B cell (primary cell): ENCODE measurements at regions not wholly inside any gene's neighbourhood (a gene's known extent, or its start where the extent isn't known, plus 50 kb on each side); places are given as distances from the start of the nearest gene placed in this dataset.

Experiments used
- ATAC-seq: fragments of 200-7000 bp; cut with Tn5 transposase; one replicate; pipeline ENCODE4 v1.10.0; 2021; ENCODE audit warnings: low read depth, mild to moderate bottlenecking, moderate number of reproducible peaks, moderate library complexity
- CTCF ChIA-PET: fragments of 350-600 bp; sonication (Branson Sonifier 250); formaldehyde crosslinking; loops from one replicate; lab custom pipeline; 2021; ENCODE audit warnings: antibody characterized with exemption, inconsistent platforms; lab: Charles Lee
- POLR2A ChIA-PET: fragments of 350-600 bp; sonication (Branson Sonifier 250); formaldehyde crosslinking; loops from one replicate; lab custom pipeline; 2021; ENCODE audit warnings: antibody characterized with exemption; lab: Charles Lee
- DNase-seq: peaks from one replicate; pipeline ENCODE4 v3.0.0; 2013
- H2AFZ ChIP-seq: 2 replicates; pipeline ENCODE4 v1.6.1; 2012; ENCODE audit warnings: mild to moderate bottlenecking, low read depth, low read length; ENCODE audit not compliant: insufficient read depth, poor library complexity, severe bottlenecking
- H3K27ac ChIP-seq, 2 donors: 1 replicate in 1 of 2; 2 replicates in 1 of 2; pipeline ENCODE4 v1.5.1; 2012 to 2013; ENCODE audit warnings: low read length in 2 of 2, mild to moderate bottlenecking in 2 of 2, moderate library complexity in 1 of 2
- H3K27me3 ChIP-seq, 4 experiments: fragments of 200-600 bp in 1 of 4; sonication (generic) in 1 of 4; replicated peaks in 1 of 4; 1 replicate in 2 of 4; 2 replicates in 2 of 4; pipeline versions ENCODE4 v1.6.1 to v1.7.0; 2013 to 2016; ENCODE audit warnings: low read length in 3 of 4, mild to moderate bottlenecking in 2 of 4, mixed read lengths in 1 of 4, moderate library complexity in 1 of 4; ENCODE audit not compliant: insufficient read depth in 4 of 4, control insufficient read depth in 3 of 4; ENCODE audit errors: control extremely low read depth in 1 of 4
- H3K36me3 ChIP-seq, 2 experiments: replicated peaks in 1 of 2; 1 replicate in 1 of 2; 2 replicates in 1 of 2; pipeline versions ENCODE4 v1.6.1 to v1.7.1; 2013; ENCODE audit warnings: low read length in 1 of 2; ENCODE audit not compliant: insufficient read depth in 2 of 2, control insufficient read depth in 1 of 2; ENCODE audit errors: control extremely low read depth in 1 of 2, extremely low read depth in 1 of 2
- H3K4me1 ChIP-seq, 2 donors: fragments of 200-600 bp in 1 of 2; sonication (generic) in 1 of 2; 1 replicate in 1 of 2; 2 replicates in 1 of 2; pipeline versions ENCODE4 v1.5.1 to v1.6.1; 2013 to 2017; ENCODE audit warnings: low read length in 2 of 2; ENCODE audit not compliant: control insufficient read depth in 2 of 2, insufficient read depth in 2 of 2
- H3K4me2 ChIP-seq: replicated peaks from 2 replicates; pipeline ENCODE3; 2012; ENCODE audit warnings: mild to moderate bottlenecking, low read depth, low read length; ENCODE audit not compliant: poor library complexity, severe bottlenecking
- H3K4me3 ChIP-seq, 5 experiments: fragments of 200-600 bp in 1 of 5; sonication (generic) in 1 of 5; 1 replicate in 3 of 5; 2 replicates in 2 of 5; pipeline versions ENCODE4 v1.5.1 to v1.7.0; 2011 to 2016; ENCODE audit warnings: low read length in 4 of 5, mild to moderate bottlenecking in 4 of 5, low read depth in 2 of 5, control low read depth in 1 of 5, moderate library complexity in 1 of 5; ENCODE audit not compliant: insufficient read depth in 1 of 5; ENCODE audit errors: control extremely low read depth in 1 of 5, extremely low read depth in 1 of 5
- H3K79me2 ChIP-seq: fragments of 200-600 bp; sonication (generic); one replicate; pipeline ENCODE4 v1.6.0; 2016; ENCODE audit warnings: low read length; ENCODE audit not compliant: control insufficient read depth, insufficient read depth
- H3K9ac ChIP-seq: fragments of 200-600 bp; sonication (generic); 2 replicates; pipeline ENCODE4 v1.6.1; 2017; ENCODE audit warnings: mild to moderate bottlenecking, low read length, moderate library complexity
- H3K9me3 ChIP-seq, 3 donors: one replicate each; pipeline versions ENCODE4 v1.6.1 to v1.7.1; 2013; ENCODE audit warnings: low read length in 2 of 3; ENCODE audit not compliant: control insufficient read depth in 2 of 3, insufficient read depth in 1 of 3; ENCODE audit errors: control extremely low read depth in 1 of 3
- H4K20me1 ChIP-seq: 2 replicates; pipeline ENCODE4 v1.6.0; 2012; ENCODE audit warnings: mild to moderate bottlenecking, low read length; ENCODE audit not compliant: insufficient read depth, control insufficient read depth, poor library complexity, severe bottlenecking
- H3K27ac Mint-ChIP-seq: one replicate; pipeline ENCODE4 v1.8.0; 2021; ENCODE audit warnings: mixed read lengths
- H3K27me3 Mint-ChIP-seq: one replicate; pipeline ENCODE4 v1.8.0; 2021; ENCODE audit warnings: mixed read lengths
- H3K4me1 Mint-ChIP-seq: one replicate; pipeline ENCODE4 v1.8.0; 2021; ENCODE audit warnings: mixed read lengths
- H3K4me3 Mint-ChIP-seq: one replicate; pipeline ENCODE4 v1.8.0; 2021; ENCODE audit warnings: mixed read lengths
- H3K9me3 Mint-ChIP-seq: one replicate; pipeline ENCODE4 v1.8.0; 2022; ENCODE audit warnings: mixed read lengths; ENCODE audit not compliant: insufficient read depth
- EZH2 ChIP-seq: IDR thresholded peaks from 2 replicates; pipeline ENCODE4 v1.6.1; 2012; ENCODE audit warnings: borderline replicate concordance, low read depth, mild to moderate bottlenecking, moderate library complexity, low read length; ENCODE audit not compliant: insufficient read depth, poor library complexity, severe bottlenecking
- WGBS: methylation state at CpG from one replicate; pipeline ENCODE4 v1.1.5; 2013; ENCODE audit warnings: missing lambda C conversion rate; ENCODE audit not compliant: insufficient coverage; 5-methylcytosine and 5-hydroxymethylcytosine counted together
- intact Hi-C: fragments of 100-400 bp; cut with micrococcal nuclease; formaldehyde crosslinking; loops from one replicate; pipeline ENCODE4 v1.10.0; 2022
- TF ChIP-seq, protein P1 (sequence below): fragments of 200-600 bp; IDR thresholded peaks from one replicate; pipeline ENCODE4 v1.8.0; 2022; ENCODE audit warnings: antibody characterized with exemption, mild to moderate bottlenecking

DNA sequence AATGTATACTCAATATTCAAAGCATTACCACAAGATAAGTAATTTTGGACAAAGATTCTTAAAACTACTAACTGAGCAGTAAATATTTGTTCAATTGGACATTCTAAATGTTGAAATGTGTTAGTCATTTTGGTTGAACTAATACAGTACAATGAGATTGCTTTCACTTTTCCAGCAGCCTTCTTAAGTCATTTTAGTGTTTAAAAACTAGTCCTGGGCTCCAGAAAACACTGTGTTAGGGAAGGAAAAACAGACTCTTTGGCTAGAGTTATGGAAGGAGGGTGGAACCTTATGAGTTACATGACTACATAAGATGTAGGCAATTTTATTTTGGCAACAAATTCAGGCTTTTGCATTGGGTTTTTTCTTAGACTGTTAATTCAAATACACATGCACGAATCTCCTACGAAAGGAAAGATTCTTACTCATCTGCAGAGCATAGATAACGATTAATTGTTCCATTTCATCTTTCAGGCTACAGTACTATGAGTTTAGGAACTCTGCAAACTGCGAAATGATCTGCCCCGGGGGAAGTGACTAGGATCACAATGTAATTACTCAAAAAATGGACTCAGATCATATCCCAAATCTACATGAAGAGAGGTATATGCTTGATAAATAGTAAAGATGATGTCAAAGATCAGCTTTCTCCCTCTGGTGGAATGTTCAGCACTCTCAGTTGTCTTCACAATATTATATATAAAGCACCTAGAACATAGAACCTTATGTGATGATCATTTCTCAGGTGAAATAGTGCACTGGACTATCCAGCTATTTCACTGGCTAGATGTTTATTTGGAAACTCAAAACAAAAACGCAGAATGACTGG is 492.8 kb upstream of the MDFIC2 start:
- H3K4me1 Mint-ChIP-seq = no peaks in the 10 kb centered on the region
- intact Hi-C loops = no loop called here
- Histone ChIP-seq H3K9ac (no peak overlapping the region), H3K36me3 (no peaks in the 10 kb centered on the region), H3K4me1 (no peaks in the 10 kb centered on the region), H3K4me2 (no peak overlapping the region), H4K20me1 (no peaks in the 10 kb centered on the region), H2AFZ (no peak overlapping the region), H3K9me3 (no peaks in the 10 kb centered on the region), H3K27me3 (peaks cover 0 to under 1% (median 0%) of the 10 kb centered on the region in 4 experiments), H3K4me3 (no peak overlapping the region), H3K79me2 (no peaks in the 10 kb centered on the region), H3K27ac (no peak overlapping the region)
- CTCF ChIA-PET = no interaction called here
- H3K27me3 Mint-ChIP-seq = peaks cover 32% of the 10 kb centered on the region
- H3K27ac Mint-ChIP-seq = no peak overlapping the region
- H3K4me3 Mint-ChIP-seq = no peak overlapping the region
- no peaks in the 10 kb centered on the region for H3K9me3 Mint-ChIP-seq
- 87% methylated on average over 4 of the region's 6 CpGs for WGBS
- DNase-seq (no peak), ATAC-seq (no peak)
- no peak for TF ChIP-seq EZH2
- TF ChIP-seq, protein P1, sequence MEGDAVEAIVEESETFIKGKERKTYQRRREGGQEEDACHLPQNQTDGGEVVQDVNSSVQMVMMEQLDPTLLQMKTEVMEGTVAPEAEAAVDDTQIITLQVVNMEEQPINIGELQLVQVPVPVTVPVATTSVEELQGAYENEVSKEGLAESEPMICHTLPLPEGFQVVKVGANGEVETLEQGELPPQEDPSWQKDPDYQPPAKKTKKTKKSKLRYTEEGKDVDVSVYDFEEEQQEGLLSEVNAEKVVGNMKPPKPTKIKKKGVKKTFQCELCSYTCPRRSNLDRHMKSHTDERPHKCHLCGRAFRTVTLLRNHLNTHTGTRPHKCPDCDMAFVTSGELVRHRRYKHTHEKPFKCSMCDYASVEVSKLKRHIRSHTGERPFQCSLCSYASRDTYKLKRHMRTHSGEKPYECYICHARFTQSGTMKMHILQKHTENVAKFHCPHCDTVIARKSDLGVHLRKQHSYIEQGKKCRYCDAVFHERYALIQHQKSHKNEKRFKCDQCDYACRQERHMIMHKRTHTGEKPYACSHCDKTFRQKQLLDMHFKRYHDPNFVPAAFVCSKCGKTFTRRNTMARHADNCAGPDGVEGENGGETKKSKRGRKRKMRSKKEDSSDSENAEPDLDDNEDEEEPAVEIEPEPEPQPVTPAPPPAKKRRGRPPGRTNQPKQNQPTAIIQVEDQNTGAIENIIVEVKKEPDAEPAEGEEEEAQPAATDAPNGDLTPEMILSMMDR = no peak
- POLR2A ChIA-PET = no interaction called here

GRCh38 chr3:70803891-70804290 is 491.5 kb upstream of the MDFIC2 start:
- peaks cover 38% of the 10 kb centered on the region for H3K27me3 Mint-ChIP-seq
- CTCF ChIA-PET = no interaction called here

More at GRCh38 chr3:70803891-70804290, 491.5 kb upstream of the MDFIC2 start:
- TF ChIP-seq EZH2 = no peak
- TF ChIP-seq, protein P1 = no peak
- no peak for ATAC-seq
- Histone ChIP-seq H3K79me2 (no peaks in the 10 kb centered on the region), H3K27me3 (peaks cover 0 to 11% (median 0%) of the 10 kb centered on the region in 4 experiments), H3K4me2 (no peak overlapping the region), H3K9me3 (no peaks in the 10 kb centered on the region), H3K9ac (no peak overlapping the region), H2AFZ (no peak overlapping the region), H3K36me3 (no peaks in the 10 kb centered on the region), H4K20me1 (no peaks in the 10 kb centered on the region), H3K27ac (no peak overlapping the region), H3K4me1 (no peaks in the 10 kb centered on the region), H3K4me3 (no peak overlapping the region)
- POLR2A ChIA-PET = no interaction called here
- no peaks in the 10 kb centered on the region for H3K4me1 Mint-ChIP-seq
- intact Hi-C loops = no loop called here
- H3K9me3 Mint-ChIP-seq = no peaks in the 10 kb centered on the region
- no peak overlapping the region for H3K27ac Mint-ChIP-seq
- H3K4me3 Mint-ChIP-seq = no peak overlapping the region
- DNase-seq = no peak
- WGBS = no CpG with 5 or more reads among the region's 2 CpGs
